Endothelial cell of umbilical vein (primary cell): ENCODE measurements at regions not wholly inside any gene's neighbourhood (a gene's known extent, or its start where the extent isn't known, plus 50 kb on each side); places are given as distances from the start of the nearest gene placed in this dataset.

Source experiments
- BruUV-seq: library from RNA; stranded (reverse); fragments of 400-500 nt; replicated peaks from 2 replicates; lab custom pipeline; 2021; lab: Mats Ljungman, UMichigan
- CTCF ChIA-PET: fragments of 300-600, 350-600 bp; sonication (Branson Sonifier 250); formaldehyde crosslinking; loops from one replicate; lab custom pipeline; 2021; ENCODE audit warnings: antibody characterized with exemption, inconsistent platforms; lab: Charles Lee
- POLR2A ChIA-PET: fragments of 300-600, 350-600 bp; sonication (Branson Sonifier 250); formaldehyde crosslinking; loops from one replicate; lab custom pipeline; 2021; ENCODE audit warnings: antibody characterized with exemption, inconsistent platforms; lab: Charles Lee
- DNase-seq: peaks from one replicate; pipeline ENCODE4 v3.0.0-alpha.2; 2011; ENCODE audit warnings: low read depth, low spot score
- FAIRE-seq: peaks from 2 replicates; lab custom pipeline; 2011; peaks lifted over from hg19 to GRCh38; lab: Jason Lieb, UNC
- H2AFZ ChIP-seq: 2 replicates; pipeline ENCODE4 v1.6.0; 2012; ENCODE audit warnings: low read depth, low read length, control low read depth, inconsistent platforms
- H3K27ac ChIP-seq: 2 replicates; pipeline ENCODE4 v1.5.1; 2011; ENCODE audit warnings: low read depth, mild to moderate bottlenecking, control low read depth, low read length, moderate library complexity; ENCODE audit not compliant: insufficient read depth
- H3K27me3 ChIP-seq, 2 experiments: 2 replicates each; pipeline versions ENCODE4 v1.6.0 to v1.6.1; 2011; ENCODE audit warnings: low read length in 2 of 2, mixed read lengths in 1 of 2; ENCODE audit not compliant: control insufficient read depth in 2 of 2, insufficient read depth in 2 of 2
- H3K36me3 ChIP-seq, 2 experiments: 2 replicates in 1 of 2; 3 replicates in 1 of 2; pipeline ENCODE4 v1.5.1; 2011; ENCODE audit warnings: low read length in 2 of 2, mild to moderate bottlenecking in 1 of 2, moderate library complexity in 1 of 2; ENCODE audit not compliant: control insufficient read depth in 2 of 2, insufficient read depth in 2 of 2; ENCODE audit errors: extremely low read depth in 1 of 2
- H3K4me1 ChIP-seq: 3 replicates; pipeline ENCODE4 v1.5.1; 2011; ENCODE audit warnings: mild to moderate bottlenecking, low read length; ENCODE audit not compliant: control insufficient read depth, insufficient read depth; ENCODE audit errors: extremely low read depth
- H3K4me2 ChIP-seq: 2 replicates; pipeline ENCODE4 v1.6.1; 2011; ENCODE audit warnings: low read length, control low read depth, mixed read lengths; ENCODE audit not compliant: insufficient read depth
- H3K4me3 ChIP-seq, 3 experiments: fragments of 200-600 bp in 1 of 3; sonication (generic), shearing (Covaris generic) in 1 of 3; replicated peaks in 1 of 3; 2 replicates each; pipeline ENCODE4 v1.5.1; 2011 to 2016; ENCODE audit warnings: control low read depth in 3 of 3, low read length in 3 of 3, mild to moderate bottlenecking in 2 of 3, inconsistent platforms in 1 of 3, low read depth in 1 of 3, moderate library complexity in 1 of 3; ENCODE audit not compliant: insufficient read depth in 1 of 3
- H3K79me2 ChIP-seq: 2 replicates; pipeline ENCODE4 v1.6.0; 2012; ENCODE audit warnings: low read length, inconsistent platforms; ENCODE audit not compliant: control insufficient read depth, insufficient read depth
- H3K9ac ChIP-seq: replicated peaks from 2 replicates; pipeline ENCODE3; 2011; ENCODE audit warnings: low read length, control low read depth; ENCODE audit not compliant: insufficient read depth; ENCODE audit errors: extremely low read depth
- H3K9me1 ChIP-seq: replicated peaks from 3 replicates; pipeline ENCODE4 v1.6.0; 2011; ENCODE audit warnings: mild to moderate bottlenecking, low read length; ENCODE audit not compliant: control insufficient read depth, insufficient read depth; ENCODE audit errors: extremely low read depth
- H3K9me3 ChIP-seq: replicated peaks from 2 replicates; pipeline ENCODE4 v1.5.1; 2012; ENCODE audit warnings: low read length, inconsistent platforms; ENCODE audit not compliant: control insufficient read depth, insufficient read depth
- H4K20me1 ChIP-seq: replicated peaks from 2 replicates; pipeline ENCODE3; 2011; ENCODE audit warnings: mild to moderate bottlenecking, low read length; ENCODE audit not compliant: control insufficient read depth, insufficient read depth; ENCODE audit errors: extremely low read depth
- EZH2 ChIP-seq: IDR thresholded peaks from 2 replicates; pipeline ENCODE4 v1.6.1; 2012; ENCODE audit warnings: borderline replicate concordance, low read depth, mild to moderate bottlenecking, moderate library complexity, low read length, inconsistent platforms; ENCODE audit not compliant: severe bottlenecking
- FOS ChIP-seq: IDR thresholded peaks from 2 replicates; pipeline ENCODE4 v1.6.1; 2011; ENCODE audit warnings: mild to moderate bottlenecking, low read length, moderate library complexity, borderline replicate concordance; ENCODE audit not compliant: insufficient read depth
- GATA2 ChIP-seq: IDR thresholded peaks from 2 replicates; pipeline ENCODE4 v1.7.0; 2011; ENCODE audit warnings: low read depth, mild to moderate bottlenecking, moderate library complexity, mixed read lengths, low read length; ENCODE audit not compliant: insufficient read length, insufficient read depth
- JUN ChIP-seq: IDR thresholded peaks from 2 replicates; pipeline ENCODE4 v1.6.1; 2011; ENCODE audit warnings: borderline replicate concordance, low read depth; ENCODE audit not compliant: insufficient read length, insufficient read depth
- MYC ChIP-seq: IDR thresholded peaks from one replicate; pipeline ENCODE4 v1.6.1; 2011; ENCODE audit warnings: mild to moderate bottlenecking, low read depth, low read length
- POLR2A ChIP-seq: IDR thresholded peaks from 2 replicates; pipeline ENCODE4 v1.6.1; 2012; ENCODE audit warnings: low read depth, mild to moderate bottlenecking, control low read depth, low read length
- POLR2AphosphoS5 ChIP-seq: IDR thresholded peaks from 2 replicates; pipeline ENCODE4 v1.6.1; 2012; ENCODE audit warnings: low read depth, mild to moderate bottlenecking, control low read depth, low read length, moderate library complexity; ENCODE audit not compliant: insufficient read depth
- dilution Hi-C: fragments of 300-500 bp; cut with MboI; formaldehyde crosslinking; loops from one replicate; pipeline ENCODE4 v1.15.0; 2019; ENCODE audit warnings: low sequenced_read_pairs; ENCODE audit not compliant: extremely low pct_ligation_motif_present
- intact Hi-C: fragments of 100-400 bp; cut with micrococcal nuclease; formaldehyde crosslinking; loops from one replicate; pipeline ENCODE4 v1.10.0; 2022
- TF ChIP-seq, protein P1 (sequence below), 2 donors: IDR thresholded peaks; 1 replicate in 1 of 2; 2 replicates in 1 of 2; pipeline ENCODE4 v1.5.1; 2011; ENCODE audit warnings: low read length in 2 of 2, mild to moderate bottlenecking in 2 of 2, moderate library complexity in 2 of 2, control low read depth in 1 of 2, inconsistent platforms in 1 of 2, low read depth in 1 of 2; ENCODE audit not compliant: insufficient read depth in 1 of 2; ENCODE audit errors: extremely low read depth in 1 of 2
- TF ChIP-seq, protein P2 (sequence below): IDR thresholded peaks from 2 replicates; pipeline ENCODE4 v1.6.1; 2011; ENCODE audit not compliant: insufficient read depth, insufficient read length

DNA sequence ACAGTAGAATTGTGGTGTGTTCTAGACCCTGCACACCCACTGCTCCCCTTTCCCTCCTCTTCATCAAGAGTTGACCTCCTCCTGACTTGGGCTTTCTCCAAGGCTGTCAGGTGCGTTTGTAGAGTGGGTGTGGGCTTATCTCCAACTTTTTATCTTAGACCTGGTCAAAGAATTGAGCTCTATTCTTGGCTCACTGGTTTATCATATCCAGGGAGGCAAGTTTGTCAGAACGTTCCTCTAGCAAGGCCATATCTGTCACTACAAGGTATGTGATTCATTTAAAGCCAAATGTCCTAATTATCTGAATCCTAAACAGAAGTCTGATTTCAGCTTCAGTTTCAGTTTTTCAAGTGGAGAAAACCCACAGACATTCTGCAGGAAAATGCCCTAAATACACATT lies 117.1 kb upstream of the MGAT5 start:
- FAIRE-seq (no peak), DNase-seq (no peak)
- Histone ChIP-seq H3K9ac (peak overlapping the region; percentile 79), H3K27me3 (no peaks in the 10 kb centered on the region), H3K79me2 (peaks cover 42% of the 10 kb centered on the region), H3K9me3 (no peaks in the 10 kb centered on the region), H3K36me3 (peaks cover 0 to 3% of the 10 kb centered on the region in 2 experiments), H3K4me2 (peak overlapping the region; percentile 93), H3K27ac (peak overlapping the region; percentile 85), H4K20me1 (no peaks in the 10 kb centered on the region), H3K4me3 (peak overlapping the region in 1 of 3 experiments; percentile 34), H2AFZ (no peak overlapping the region), H3K9me1 (no peaks in the 10 kb centered on the region), H3K4me1 (peaks cover 27% of the 10 kb centered on the region)
- intact Hi-C loops = loop anchor here (1.0 to 5.0 kb wide), 4 partner anchors 8 to 171 kb away; no protein-coding TSS in a partner anchor
- dilution Hi-C loops = no loop called here
- ChIA-PET CTCF (interaction anchor here (0.9 to 1.9 kb wide), 12 partner anchors 10 to 314 kb away, joined by 3 to 13 read pairs (median 4); no protein-coding TSS in a partner anchor), POLR2A (interaction anchor here (1.0 to 1.4 kb wide), 2 partner anchors 13 to 16 kb away, joined by 4 to 6 read pairs; no protein-coding TSS in a partner anchor)
- BruUV-seq = no TSS peak
- TF ChIP-seq EZH2 (no peak), FOS (no peak), POLR2A (no peak), GATA2 (no peak), MYC (no peak), JUN (no peak), POLR2AphosphoS5 (no peak)
- TF ChIP-seq, protein P1, sequence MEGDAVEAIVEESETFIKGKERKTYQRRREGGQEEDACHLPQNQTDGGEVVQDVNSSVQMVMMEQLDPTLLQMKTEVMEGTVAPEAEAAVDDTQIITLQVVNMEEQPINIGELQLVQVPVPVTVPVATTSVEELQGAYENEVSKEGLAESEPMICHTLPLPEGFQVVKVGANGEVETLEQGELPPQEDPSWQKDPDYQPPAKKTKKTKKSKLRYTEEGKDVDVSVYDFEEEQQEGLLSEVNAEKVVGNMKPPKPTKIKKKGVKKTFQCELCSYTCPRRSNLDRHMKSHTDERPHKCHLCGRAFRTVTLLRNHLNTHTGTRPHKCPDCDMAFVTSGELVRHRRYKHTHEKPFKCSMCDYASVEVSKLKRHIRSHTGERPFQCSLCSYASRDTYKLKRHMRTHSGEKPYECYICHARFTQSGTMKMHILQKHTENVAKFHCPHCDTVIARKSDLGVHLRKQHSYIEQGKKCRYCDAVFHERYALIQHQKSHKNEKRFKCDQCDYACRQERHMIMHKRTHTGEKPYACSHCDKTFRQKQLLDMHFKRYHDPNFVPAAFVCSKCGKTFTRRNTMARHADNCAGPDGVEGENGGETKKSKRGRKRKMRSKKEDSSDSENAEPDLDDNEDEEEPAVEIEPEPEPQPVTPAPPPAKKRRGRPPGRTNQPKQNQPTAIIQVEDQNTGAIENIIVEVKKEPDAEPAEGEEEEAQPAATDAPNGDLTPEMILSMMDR (IDR thresholded peaks at IDR 0.05; ENCODE audit: extremely low read depth in 1 of 2, insufficient read depth in 1 of 2, low read depth in 1 of 2, low read length in 2 of 2) = no peak
- TF ChIP-seq, protein P2, sequence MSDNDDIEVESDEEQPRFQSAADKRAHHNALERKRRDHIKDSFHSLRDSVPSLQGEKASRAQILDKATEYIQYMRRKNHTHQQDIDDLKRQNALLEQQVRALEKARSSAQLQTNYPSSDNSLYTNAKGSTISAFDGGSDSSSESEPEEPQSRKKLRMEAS = no peak
